ENCODE measurements at regions not wholly inside any gene's neighbourhood (a gene's known extent, or its start where the extent isn't known, plus 50 kb on each side); places are given as distances from the start of the nearest gene placed in this dataset.

DNA sequence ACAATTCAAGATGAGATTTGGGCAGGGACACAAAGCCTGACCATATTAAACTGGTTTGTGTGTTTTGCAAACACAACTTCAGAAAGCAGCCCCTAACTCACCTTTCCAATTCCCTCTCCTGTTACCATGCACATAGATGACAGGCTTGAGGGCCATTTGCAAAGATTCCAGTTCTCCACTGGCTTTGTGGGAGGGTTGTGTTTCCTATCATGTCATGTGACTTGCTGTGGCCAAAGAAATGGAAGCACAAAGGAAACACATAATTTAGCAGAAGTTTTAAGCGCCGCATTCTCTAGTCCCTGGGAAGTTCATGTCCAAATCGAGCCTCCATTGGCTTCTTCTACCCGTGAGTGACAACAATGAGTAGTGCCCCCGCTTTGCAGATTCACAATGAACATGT, 57.9 kb upstream of the CDH6 start:
- Histone ChIP-seq H2BK12ac (ENCODE audit: insufficient read length, low read depth, low read length) (no peak overlapping the region), H4K20me1 (ENCODE audit: control insufficient read depth, insufficient read depth, insufficient read length) (no peaks in the 10 kb centered on the region), H3K4ac (ENCODE audit: low read depth, low read length) (no peak overlapping the region), H3K27me3 (ENCODE audit: insufficient read depth, low read length) (no peaks in the 10 kb centered on the region), H3K9me3 (ENCODE audit: control insufficient read depth, low read depth, low read length) (no peaks in the 10 kb centered on the region), H2BK120ac (ENCODE audit: low read depth, low read length, poor library complexity, severe bottlenecking) (no peak overlapping the region), H4K5ac (ENCODE audit: insufficient read length, low read depth, low read length) (no peak overlapping the region), H2BK5ac (ENCODE audit: insufficient read length, low read length) (no peak overlapping the region), H3K23ac (ENCODE audit: insufficient read length, low read depth, low read length) (no peak overlapping the region), H3K4me2 (ENCODE audit: insufficient read depth, insufficient read length, low read length) (no peak overlapping the region), H3K9ac (ENCODE audit: extremely low read depth, insufficient read length, low read length) (no peak overlapping the region), H3K18ac (ENCODE audit: insufficient read length, low read depth, low read length) (no peak overlapping the region), H3K79me2 (ENCODE audit: insufficient read depth, low read length) (no peaks in the 10 kb centered on the region), H4K8ac (replicated peaks; ENCODE audit: insufficient read length, low read depth, low read length) (no peak overlapping the region), H2AK5ac (ENCODE audit: insufficient read length, low read length) (no peak overlapping the region), H3K79me1 (ENCODE audit: insufficient read depth, low read depth, low read length, poor library complexity, severe bottlenecking) (no peaks in the 10 kb centered on the region), H3K4me1 (ENCODE audit: insufficient read depth, low read length) (no peaks in the 10 kb centered on the region), H3K27ac (ENCODE audit: insufficient read length, low read depth, low read length) (no peak overlapping the region), H3K14ac (ENCODE audit: insufficient read depth, low read length) (no peak overlapping the region), H2BK15ac (ENCODE audit: low read depth, low read length) (no peak overlapping the region), H3K56ac (ENCODE audit: insufficient read length, low read depth, low read length) (no peak overlapping the region), H4K91ac (ENCODE audit: insufficient read length, low read depth, low read length) (no peak overlapping the region), H3K23me2 (ENCODE audit: insufficient read length, low read depth, low read length, poor library complexity, severe bottlenecking) (no peaks in the 10 kb centered on the region), H2BK20ac (ENCODE audit: low read depth, low read length, poor library complexity, severe bottlenecking) (no peak overlapping the region), H3T11ph (ENCODE audit: low read length) (no peak overlapping the region), H2AFZ (ENCODE audit: low read length) (no peak overlapping the region)
- Mint-ChIP-seq H3K4me3 (no peak overlapping the region), H3K27ac (no peak overlapping the region), H3K9me3 (peaks cover 0 to 7% of the 10 kb centered on the region in 2 experiments; a peak in 2 of 5 replicates), H3K36me3 (ENCODE audit: insufficient read depth in 1 of 3, low read depth in 3 of 3) (peaks cover 0 to 3% (median 0%) of the 10 kb centered on the region in 3 experiments; a peak in 2 of 7 replicates), H3K27me3 (ENCODE audit: low read depth) (no peaks in the 10 kb centered on the region), H3K4me1 (peaks cover 0 to 4% of the 10 kb centered on the region in 2 experiments; a peak in 2 of 4 replicates)
- DNase-seq: no peak
- TF ChIP-seq, protein P1, sequence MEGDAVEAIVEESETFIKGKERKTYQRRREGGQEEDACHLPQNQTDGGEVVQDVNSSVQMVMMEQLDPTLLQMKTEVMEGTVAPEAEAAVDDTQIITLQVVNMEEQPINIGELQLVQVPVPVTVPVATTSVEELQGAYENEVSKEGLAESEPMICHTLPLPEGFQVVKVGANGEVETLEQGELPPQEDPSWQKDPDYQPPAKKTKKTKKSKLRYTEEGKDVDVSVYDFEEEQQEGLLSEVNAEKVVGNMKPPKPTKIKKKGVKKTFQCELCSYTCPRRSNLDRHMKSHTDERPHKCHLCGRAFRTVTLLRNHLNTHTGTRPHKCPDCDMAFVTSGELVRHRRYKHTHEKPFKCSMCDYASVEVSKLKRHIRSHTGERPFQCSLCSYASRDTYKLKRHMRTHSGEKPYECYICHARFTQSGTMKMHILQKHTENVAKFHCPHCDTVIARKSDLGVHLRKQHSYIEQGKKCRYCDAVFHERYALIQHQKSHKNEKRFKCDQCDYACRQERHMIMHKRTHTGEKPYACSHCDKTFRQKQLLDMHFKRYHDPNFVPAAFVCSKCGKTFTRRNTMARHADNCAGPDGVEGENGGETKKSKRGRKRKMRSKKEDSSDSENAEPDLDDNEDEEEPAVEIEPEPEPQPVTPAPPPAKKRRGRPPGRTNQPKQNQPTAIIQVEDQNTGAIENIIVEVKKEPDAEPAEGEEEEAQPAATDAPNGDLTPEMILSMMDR (conservative IDR thresholded peaks at IDR 0.05): no peak
- WGBS (ENCODE audit: extremely low coverage, insufficient read length, low lambda C conversion rate): no CpG with 5 or more reads among the region's 5 CpGs

Measured in H9 (cell line).